WERI-Rb-1 (cell line): ENCODE measurements at regions not wholly inside any gene's neighbourhood (a gene's known extent, or its start where the extent isn't known, plus 50 kb on each side); places are given as distances from the start of the nearest gene placed in this dataset.

ENCODE experiments used
- DNase-seq: peaks from one replicate; pipeline ENCODE4 v3.0.0-alpha.2; 2020
- H3K27ac ChIP-seq: fragments of 250-450 bp; sonication (Bioruptor Pico); 2 replicates; pipeline ENCODE4 v1.5.1; 2020; ENCODE audit warnings: mild to moderate bottlenecking, moderate library complexity
- H3K27me3 ChIP-seq: fragments of 250-450 bp; sonication (Bioruptor Pico); 2 replicates; pipeline ENCODE4 v1.5.1; 2021; ENCODE audit warnings: mild to moderate bottlenecking, low read depth, moderate library complexity; ENCODE audit not compliant: insufficient read depth, severe bottlenecking
- H3K36me3 ChIP-seq: fragments of 250-450 bp; sonication (Bioruptor Pico); 2 replicates; pipeline ENCODE4 v1.5.1; 2020; ENCODE audit warnings: mild to moderate bottlenecking, moderate library complexity
- H3K4me3 ChIP-seq: 2 replicates; pipeline ENCODE4 v1.5.1; 2011; ENCODE audit warnings: low read depth, mild to moderate bottlenecking, control low read depth, low read length
- H3K9me3 ChIP-seq: fragments of 250-450 bp; sonication (Bioruptor Pico); 2 replicates; pipeline ENCODE4 v1.5.1; 2021; ENCODE audit warnings: mild to moderate bottlenecking, moderate library complexity; ENCODE audit not compliant: severe bottlenecking
- TF ChIP-seq, protein P1 (sequence below): IDR thresholded peaks from 2 replicates; pipeline ENCODE4 v1.5.1; 2011; ENCODE audit warnings: low read depth, mild to moderate bottlenecking, control low read depth, inconsistent platforms, low read length

DNA sequence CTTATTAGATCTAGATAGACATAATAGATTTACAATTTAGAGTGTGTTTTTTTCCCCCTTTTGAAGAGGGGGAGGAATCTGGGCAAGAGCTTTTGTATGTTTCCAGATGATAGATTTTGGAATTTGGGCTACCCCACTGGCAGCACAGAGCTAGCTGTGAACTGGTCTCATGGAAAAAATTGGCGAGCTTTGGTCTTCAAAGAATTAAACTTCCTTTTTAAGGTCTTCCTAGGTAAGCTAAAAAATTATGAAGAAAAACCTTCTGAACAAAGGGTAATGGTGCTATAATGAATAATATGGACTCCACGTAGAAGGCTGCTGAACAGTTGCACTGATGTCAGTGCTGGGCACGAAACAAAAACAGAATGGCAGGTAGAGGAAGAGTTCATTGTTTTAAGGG, 109.3 kb downstream of the ZIC5 start:
- no peak overlapping the region for H3K4me3 ChIP-seq
- no peak overlapping the region for H3K27ac ChIP-seq
- H3K36me3 ChIP-seq, result no peaks in the 10 kb centered on the region
- no peak for DNase-seq
- TF ChIP-seq, protein P1, sequence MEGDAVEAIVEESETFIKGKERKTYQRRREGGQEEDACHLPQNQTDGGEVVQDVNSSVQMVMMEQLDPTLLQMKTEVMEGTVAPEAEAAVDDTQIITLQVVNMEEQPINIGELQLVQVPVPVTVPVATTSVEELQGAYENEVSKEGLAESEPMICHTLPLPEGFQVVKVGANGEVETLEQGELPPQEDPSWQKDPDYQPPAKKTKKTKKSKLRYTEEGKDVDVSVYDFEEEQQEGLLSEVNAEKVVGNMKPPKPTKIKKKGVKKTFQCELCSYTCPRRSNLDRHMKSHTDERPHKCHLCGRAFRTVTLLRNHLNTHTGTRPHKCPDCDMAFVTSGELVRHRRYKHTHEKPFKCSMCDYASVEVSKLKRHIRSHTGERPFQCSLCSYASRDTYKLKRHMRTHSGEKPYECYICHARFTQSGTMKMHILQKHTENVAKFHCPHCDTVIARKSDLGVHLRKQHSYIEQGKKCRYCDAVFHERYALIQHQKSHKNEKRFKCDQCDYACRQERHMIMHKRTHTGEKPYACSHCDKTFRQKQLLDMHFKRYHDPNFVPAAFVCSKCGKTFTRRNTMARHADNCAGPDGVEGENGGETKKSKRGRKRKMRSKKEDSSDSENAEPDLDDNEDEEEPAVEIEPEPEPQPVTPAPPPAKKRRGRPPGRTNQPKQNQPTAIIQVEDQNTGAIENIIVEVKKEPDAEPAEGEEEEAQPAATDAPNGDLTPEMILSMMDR, result no peak
- no peaks in the 10 kb centered on the region for H3K27me3 ChIP-seq
- H3K9me3 ChIP-seq, result no peaks in the 10 kb centered on the region

GRCh38 chr13:99861771-99862170, 109.8 kb downstream of the ZIC5 start:
- Histone ChIP-seq H3K4me3 (no peak overlapping the region), H3K27me3 (no peaks in the 10 kb centered on the region), H3K27ac (no peak overlapping the region), H3K9me3 (no peaks in the 10 kb centered on the region), H3K36me3 (no peaks in the 10 kb centered on the region)
- TF ChIP-seq, protein P1, result no peak
- no peak for DNase-seq

- no peaks in the 10 kb centered on the region for H3K27me3 ChIP-seq
- DNase-seq, result no peak
- no peaks in the 10 kb centered on the region for H3K9me3 ChIP-seq
- TF ChIP-seq, protein P1, result no peak
- H3K27ac ChIP-seq, result no peak overlapping the region
- no peak overlapping the region for H3K4me3 ChIP-seq
- H3K36me3 ChIP-seq, result no peaks in the 10 kb centered on the region
Measured at GRCh38 chr13:99860745-99861144, 110.8 kb downstream of the ZIC5 start.

GRCh38 chr13:99859178-99860177, 112.1 kb downstream of the ZIC5 start:
- Histone ChIP-seq H3K27ac (no peak overlapping the region), H3K27me3 (no peaks in the 10 kb centered on the region), H3K9me3 (no peaks in the 10 kb centered on the region), H3K36me3 (no peaks in the 10 kb centered on the region), H3K4me3 (no peak overlapping the region)
- no peak for DNase-seq
- TF ChIP-seq, protein P1, result no peak

DNA sequence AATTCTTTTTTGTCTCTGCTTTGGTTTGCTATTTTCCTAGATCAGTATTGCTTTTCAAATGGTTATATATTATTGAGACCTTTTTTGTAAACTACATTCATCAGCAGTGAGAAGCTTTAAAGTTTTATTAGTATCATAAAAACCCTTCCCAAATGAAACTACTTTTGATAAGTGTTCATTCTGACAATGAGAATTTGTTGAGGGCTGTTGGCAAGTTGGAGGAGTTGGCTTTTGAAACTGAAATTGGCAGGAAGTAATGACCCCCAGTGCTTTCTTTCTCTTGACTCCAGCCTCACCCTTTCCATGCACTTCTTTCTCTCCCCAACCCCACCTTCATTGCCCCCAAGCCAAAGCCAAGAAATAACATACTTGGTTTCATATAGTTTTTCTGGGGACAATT, 113.8 kb downstream of the ZIC5 start:
- no peak overlapping the region for H3K4me3 ChIP-seq
- H3K27me3 ChIP-seq, result no peaks in the 10 kb centered on the region
- TF ChIP-seq, protein P1, result no peak
- no peak for DNase-seq
- H3K27ac ChIP-seq, result no peak overlapping the region
- H3K9me3 ChIP-seq, result no peaks in the 10 kb centered on the region
- no peaks in the 10 kb centered on the region for H3K36me3 ChIP-seq
